ENCODE measurements at regions not wholly inside any gene's neighbourhood (a gene's known extent, or its start where the extent isn't known, plus 50 kb on each side); places are given as distances from the start of the nearest gene placed in this dataset.

- H3K9me3 ChIP-seq (ENCODE audit: control extremely low read depth in 1 of 3, control insufficient read depth in 2 of 3, insufficient read depth in 1 of 3, low read length in 2 of 3), result no peaks in the 10 kb centered on the region
- Mint-ChIP-seq H3K4me3 (no peak overlapping the region), H3K4me1 (no peaks in the 10 kb centered on the region), H3K27me3 (peaks cover 16% of the 10 kb centered on the region), H3K9me3 (ENCODE audit: insufficient read depth) (peaks cover 4% of the 10 kb centered on the region), H3K27ac (no peak overlapping the region)
- H3K4me1 ChIP-seq (ENCODE audit: control insufficient read depth in 2 of 2, insufficient read depth in 2 of 2, low read length in 2 of 2), result no peaks in the 10 kb centered on the region
- H3K27me3 ChIP-seq (replicated peaks in 1 of 4; ENCODE audit: control extremely low read depth in 1 of 4, control insufficient read depth in 3 of 4, insufficient read depth in 4 of 4, low read length in 3 of 4), result no peaks in the 10 kb centered on the region
- H4K20me1 ChIP-seq (ENCODE audit: control insufficient read depth, insufficient read depth, low read length, poor library complexity, severe bottlenecking), result no peaks in the 10 kb centered on the region
- POLR2A ChIA-PET, result no interaction called here
- H3K79me2 ChIP-seq (ENCODE audit: control insufficient read depth, insufficient read depth, low read length), result no peaks in the 10 kb centered on the region
- H2AFZ ChIP-seq (ENCODE audit: insufficient read depth, low read depth, low read length, poor library complexity, severe bottlenecking), result no peak overlapping the region
- no peak overlapping the region for H3K4me2 ChIP-seq (replicated peaks; ENCODE audit: low read depth, low read length, poor library complexity, severe bottlenecking)
- H3K9ac ChIP-seq (ENCODE audit: low read length), result no peak overlapping the region
- no peak overlapping the region for H3K27ac ChIP-seq (ENCODE audit: low read length in 2 of 2)
- CTCF ChIA-PET, result no interaction called here
- WGBS (ENCODE audit: insufficient coverage), result no CpG with 5 or more reads among the region's 4 CpGs
- H3K36me3 ChIP-seq (replicated peaks in 1 of 2; ENCODE audit: control extremely low read depth in 1 of 2, control insufficient read depth in 1 of 2, extremely low read depth in 1 of 2, insufficient read depth in 2 of 2, low read length in 1 of 2), result no peaks in the 10 kb centered on the region
- DNase-seq (no peak), ATAC-seq (ENCODE audit: low read depth) (no peak)
- intact Hi-C loops (cut with micrococcal nuclease), result no loop called here
- no peak for TF ChIP-seq CTCF (IDR thresholded peaks at IDR 0.05)
- no peak for TF ChIP-seq EZH2 (IDR thresholded peaks at IDR 0.05; ENCODE audit: borderline replicate concordance, insufficient read depth, low read depth, low read length, poor library complexity, severe bottlenecking)
- no peak overlapping the region for H3K4me3 ChIP-seq (ENCODE audit: control extremely low read depth in 1 of 5, extremely low read depth in 1 of 5, insufficient read depth in 1 of 5, low read depth in 2 of 5, low read length in 4 of 5)
Measured at GRCh38 chr22:27393371-27393770, 408.2 kb downstream of the MN1 start.

- Histone ChIP-seq H3K27me3 (replicated peaks in 1 of 4; ENCODE audit: control extremely low read depth in 1 of 4, control insufficient read depth in 3 of 4, insufficient read depth in 4 of 4, low read length in 3 of 4) (no peaks in the 10 kb centered on the region), H3K4me3 (ENCODE audit: control extremely low read depth in 1 of 5, extremely low read depth in 1 of 5, insufficient read depth in 1 of 5, low read depth in 2 of 5, low read length in 4 of 5) (no peak overlapping the region), H3K27ac (ENCODE audit: low read length in 2 of 2) (no peak overlapping the region), H3K36me3 (replicated peaks in 1 of 2; ENCODE audit: control extremely low read depth in 1 of 2, control insufficient read depth in 1 of 2, extremely low read depth in 1 of 2, insufficient read depth in 2 of 2, low read length in 1 of 2) (no peaks in the 10 kb centered on the region), H3K9ac (ENCODE audit: low read length) (no peak overlapping the region), H2AFZ (ENCODE audit: insufficient read depth, low read depth, low read length, poor library complexity, severe bottlenecking) (no peak overlapping the region), H3K79me2 (ENCODE audit: control insufficient read depth, insufficient read depth, low read length) (no peaks in the 10 kb centered on the region), H3K4me1 (ENCODE audit: control insufficient read depth in 2 of 2, insufficient read depth in 2 of 2, low read length in 2 of 2) (no peaks in the 10 kb centered on the region), H3K9me3 (ENCODE audit: control extremely low read depth in 1 of 3, control insufficient read depth in 2 of 3, insufficient read depth in 1 of 3, low read length in 2 of 3) (no peaks in the 10 kb centered on the region), H4K20me1 (ENCODE audit: control insufficient read depth, insufficient read depth, low read length, poor library complexity, severe bottlenecking) (no peaks in the 10 kb centered on the region), H3K4me2 (replicated peaks; ENCODE audit: low read depth, low read length, poor library complexity, severe bottlenecking) (no peak overlapping the region)
- ChIA-PET CTCF (no interaction called here), POLR2A (no interaction called here)
- peaks cover 7% of the 10 kb centered on the region for H3K27me3 Mint-ChIP-seq
- H3K4me1 Mint-ChIP-seq, result no peaks in the 10 kb centered on the region
- DNase-seq, result no peak
- no peak overlapping the region for H3K27ac Mint-ChIP-seq
- no peak overlapping the region for H3K4me3 Mint-ChIP-seq
- intact Hi-C loops (cut with micrococcal nuclease), result no loop called here
- TF ChIP-seq CTCF (IDR thresholded peaks at IDR 0.05) (no peak), EZH2 (IDR thresholded peaks at IDR 0.05; ENCODE audit: borderline replicate concordance, insufficient read depth, low read depth, low read length, poor library complexity, severe bottlenecking) (no peak)
- H3K9me3 Mint-ChIP-seq (ENCODE audit: insufficient read depth), result peaks cover 4% of the 10 kb centered on the region
- no peak for ATAC-seq (ENCODE audit: low read depth)
- 87% methylated on average over 3 of the region's 3 CpGs for WGBS (ENCODE audit: insufficient coverage)
Measured at GRCh38 chr22:27394806-27395404, 406.7 kb downstream of the MN1 start.
